GM12873 (cell line): ENCODE measurements at regions not wholly inside any gene's neighbourhood (a gene's known extent, or its start where the extent isn't known, plus 50 kb on each side); places are given as distances from the start of the nearest gene placed in this dataset.

Experiments used
- CTCF ChIP-seq: IDR thresholded peaks from 2 replicates; pipeline ENCODE4 v1.5.1; 2012; ENCODE audit warnings: low read depth, mild to moderate bottlenecking, moderate library complexity, low read length, control low read depth; ENCODE audit not compliant: insufficient read depth; ENCODE audit errors: missing control alignments

GRCh38 chr10:128431083-128431482 is 304.9 kb upstream of the MKI67 start:
- no peak for TF ChIP-seq CTCF

- no peak for TF ChIP-seq CTCF
Measured at GRCh38 chr10:128431506-128431905, 305.3 kb upstream of the MKI67 start.

- no peak for TF ChIP-seq CTCF
Measured at GRCh38 chr10:128432011-128432410, 305.8 kb upstream of the MKI67 start.

- TF ChIP-seq CTCF: no peak
Measured at GRCh38 chr10:128432423-128432822, 306.2 kb upstream of the MKI67 start.

- no peak for TF ChIP-seq CTCF
Measured at GRCh38 chr10:128435811-128436210, 309.6 kb upstream of the MKI67 start.

- no peak for TF ChIP-seq CTCF
Measured at GRCh38 chr10:128437786-128438345, 311.6 kb upstream of the MKI67 start.

GRCh38 chr10:128438417-128439063 is 312.3 kb upstream of the MKI67 start:
- no peak for TF ChIP-seq CTCF
